HepG2 (cell line): ENCODE measurements at regions not wholly inside any gene's neighbourhood (a gene's known extent, or its start where the extent isn't known, plus 50 kb on each side); places are given as distances from the start of the nearest gene placed in this dataset.

Experiments used
- ATAC-seq: fragments of 200-7000 bp; cut with Tn5 transposase; 3 replicates; pipeline ENCODE4 v1.9.1; 2020; ENCODE audit warnings: mild to moderate bottlenecking, moderate library complexity
- BruUV-seq: library from RNA; stranded (reverse); fragments of 400-500 nt; replicated peaks from 2 replicates; lab custom pipeline; 2021; lab: Mats Ljungman, UMichigan
- CTCF ChIA-PET: fragments of 300-600 bp; formaldehyde crosslinking; extraction: SDS; loops from one replicate; lab custom pipeline; 2021; ENCODE audit warnings: low total read pairs, inconsistent platforms, low intra/inter-chr PET ratio; lab: Yijun Ruan, JAX
- POLR2A ChIA-PET: fragments of 350-600 bp; sonication (Branson Sonifier 250); formaldehyde crosslinking; loops from one replicate; lab custom pipeline; 2020; ENCODE audit warnings: antibody characterized with exemption, inconsistent platforms; lab: Yijun Ruan, JAX
- DNase-seq: peaks from one replicate; pipeline ENCODE4 v3.0.0-alpha.2; 2015; ENCODE audit warnings: low spot score
- FAIRE-seq: peaks from 3 replicates; lab custom pipeline; 2011; peaks lifted over from hg19 to GRCh38; lab: Jason Lieb, UNC
- H2AFZ ChIP-seq: one replicate; pipeline ENCODE4 v1.6.1; 2011; ENCODE audit warnings: low read length, inconsistent platforms
- H3K27ac ChIP-seq: fragments of 300-600 bp; 3 replicates; pipeline ENCODE4 v1.8.0; 2011; ENCODE audit warnings: mixed run types, mild to moderate bottlenecking, mixed read lengths, low read length, inconsistent platforms; ENCODE audit not compliant: insufficient read depth; ENCODE audit errors: extremely low read length
- H3K27me3 ChIP-seq, 2 experiments: fragments of 200-600 bp in 1 of 2; 2 replicates in 1 of 2; 3 replicates in 1 of 2; pipeline versions ENCODE4 v1.6.0 to v1.8.0; 2011; ENCODE audit warnings: low read length in 2 of 2, mild to moderate bottlenecking in 2 of 2, moderate library complexity in 2 of 2, inconsistent platforms in 1 of 2; ENCODE audit not compliant: insufficient read depth in 2 of 2, control insufficient read depth in 1 of 2
- H3K36me3 ChIP-seq, 2 experiments: fragments of 200-600 bp in 1 of 2; replicated peaks in 1 of 2; 2 replicates in 1 of 2; 3 replicates in 1 of 2; pipeline versions ENCODE4 v1.5.1 to v1.8.0; 2011; ENCODE audit warnings: low read length in 2 of 2, inconsistent platforms in 1 of 2; ENCODE audit not compliant: insufficient read depth in 2 of 2, control insufficient read depth in 1 of 2
- H3K4me1 ChIP-seq: 2 replicates; pipeline ENCODE4 v1.5.1; 2012; ENCODE audit warnings: low read length, inconsistent platforms; ENCODE audit not compliant: insufficient read depth
- H3K4me2 ChIP-seq: 2 replicates; pipeline ENCODE4 v1.6.0; 2011; ENCODE audit warnings: low read depth, low read length, inconsistent platforms
- H3K4me3 ChIP-seq, 3 experiments: fragments of 200-600 bp in 1 of 3; sonication (generic), shearing (Covaris generic) in 1 of 3; replicated peaks in 1 of 3; 2 replicates each; pipeline ENCODE4 v1.5.1; 2011 to 2016; ENCODE audit warnings: low read length in 3 of 3, inconsistent platforms in 2 of 3, low read depth in 2 of 3, mild to moderate bottlenecking in 2 of 3, control low read depth in 1 of 3, mixed read lengths in 1 of 3; ENCODE audit not compliant: insufficient read depth in 1 of 3
- H3K79me2 ChIP-seq: one replicate; pipeline ENCODE4 v1.6.1; 2011; ENCODE audit warnings: low read length, inconsistent platforms; ENCODE audit not compliant: insufficient read depth
- H3K9ac ChIP-seq: 2 replicates; pipeline ENCODE4 v1.6.0; 2011; ENCODE audit warnings: mild to moderate bottlenecking, low read depth, low read length, inconsistent platforms; ENCODE audit not compliant: insufficient read depth
- H3K9me3 ChIP-seq: 2 replicates; pipeline ENCODE4 v1.5.1; 2012; ENCODE audit warnings: mild to moderate bottlenecking, low read length
- H4K20me1 ChIP-seq: 2 replicates; pipeline ENCODE4 v1.6.0; 2011; ENCODE audit warnings: inconsistent platforms, mild to moderate bottlenecking, low read length, moderate library complexity; ENCODE audit not compliant: insufficient read depth
- ARID5B ChIP-seq: IDR thresholded peaks from 2 replicates; pipeline ENCODE4 v1.4.0; 2020; ENCODE audit warnings: mild to moderate bottlenecking, missing genetic modification reagents
- CAMTA2 ChIP-seq: sonication (generic); formaldehyde crosslinking; IDR thresholded peaks from 2 replicates; pipeline ENCODE4 v1.4.0; 2020; ENCODE audit warnings: mild to moderate bottlenecking, missing genetic modification reagents, borderline replicate concordance
- DNMT3B ChIP-seq: conservative IDR thresholded peaks from 2 replicates; pipeline ENCODE4 v1.6.1; 2016; ENCODE audit warnings: missing biosample characterization, control low read depth
- FOXK1 ChIP-seq: sonication (generic); formaldehyde crosslinking; IDR thresholded peaks from 2 replicates; pipeline ENCODE4 v1.4.0; 2020; ENCODE audit warnings: low read depth, missing genetic modification reagents, borderline replicate concordance
- MLXIP ChIP-seq: sonication (generic); formaldehyde crosslinking; IDR thresholded peaks from 2 replicates; pipeline ENCODE4 v1.9.0; 2021; ENCODE audit warnings: missing genetic modification reagents, borderline replicate concordance
- RARA ChIP-seq: IDR thresholded peaks from 2 replicates; pipeline ENCODE4 v1.6.1; 2016; ENCODE audit warnings: missing genetic modification reagents, missing compliant biosample characterization
- ZNF550 ChIP-seq: sonication (generic); formaldehyde crosslinking; IDR thresholded peaks from 2 replicates; pipeline ENCODE4 v1.4.0; 2020; ENCODE audit warnings: mild to moderate bottlenecking, missing genetic modification reagents, borderline replicate concordance
- ZNF570 ChIP-seq: sonication (generic); formaldehyde crosslinking; IDR thresholded peaks from 2 replicates; pipeline ENCODE4 v1.4.0; 2020; ENCODE audit warnings: mild to moderate bottlenecking, missing genetic modification reagents, borderline replicate concordance
- ZNF614 ChIP-seq: IDR thresholded peaks from 2 replicates; pipeline ENCODE4 v1.6.1; 2018; ENCODE audit warnings: missing biosample characterization, missing genetic modification reagents, inconsistent platforms, borderline replicate concordance
- ZSCAN31 ChIP-seq: sonication (generic); formaldehyde crosslinking; IDR thresholded peaks from 2 replicates; pipeline ENCODE4 v1.5.0; 2020; ENCODE audit warnings: low read depth, mild to moderate bottlenecking, missing genetic modification reagents
- WGBS: methylation state at CpG from one replicate; pipeline ENCODE4 v1.1.6; 2017; ENCODE audit warnings: low lambda C conversion rate; 5-methylcytosine and 5-hydroxymethylcytosine counted together
- in situ Hi-C: cut with HindIII; loops from 2 replicates; pipeline ENCODE4 v1.10.0; 2017; ENCODE audit warnings: low pct_unique_long_range_greater_than_20kb; ENCODE audit not compliant: extremely low pct_ligation_motif_present
- intact Hi-C: fragments of 100-400 bp; cut with micrococcal nuclease; formaldehyde crosslinking; loops from one replicate; pipeline ENCODE4 v1.10.0; 2022; ENCODE audit not compliant: unreplicated experiment

- Histone ChIP-seq H4K20me1 (no peaks in the 10 kb centered on the region), H3K79me2 (no peaks in the 10 kb centered on the region), H3K4me3 (no peak overlapping the region), H3K27me3 (peaks cover 3 to 10% of the 10 kb centered on the region in 2 experiments; a peak in 3 of 5 replicates), H3K9ac (no peak overlapping the region), H2AFZ (no peak overlapping the region), H3K4me1 (no peaks in the 10 kb centered on the region), H3K9me3 (peaks cover 22% of the 10 kb centered on the region), H3K4me2 (no peak overlapping the region), H3K36me3 (no peaks in the 10 kb centered on the region), H3K27ac (no peak overlapping the region)
- WGBS = 4% methylated on average over 7 of the region's 13 CpGs
- no peak for ATAC-seq
- ChIA-PET CTCF (no interaction called here), POLR2A (no interaction called here)
- TF ChIP-seq ZNF570 (no peak), ZNF614 (CRISPR knock-in tag) (no peak), CAMTA2 (CRISPR knock-in tag) (no peak), ZSCAN31 (CRISPR knock-in tag) (no peak), MLXIP (CRISPR knock-in tag) (no peak), ZNF550 (no peak), ARID5B (CRISPR knock-in tag) (no peak), RARA (CRISPR knock-in tag) (no peak), FOXK1 (CRISPR knock-in tag) (no peak), DNMT3B (CRISPR knock-in tag) (no peak)
- DNase-seq = no peak
- BruUV-seq = no TSS peak
- in situ Hi-C loops (no loop called here), intact Hi-C loops (no loop called here)
- no peak for FAIRE-seq
Observed at GRCh38 chr1:4140241-4140640, 240.2 kb upstream of the C1orf174 start.
